SK-N-SH treated with all-trans-retinoic acid at 6 μM for 48 hours (cell line): ENCODE measurements at regions not wholly inside any gene's neighbourhood (a gene's known extent, or its start where the extent isn't known, plus 50 kb on each side); places are given as distances from the start of the nearest gene placed in this dataset.

Source experiments
- CREB5 ChIP-seq: fragments of 250-450 bp; sonication (Bioruptor Pico); IDR thresholded peaks from 2 replicates; pipeline ENCODE4 v1.5.1; 2020; ENCODE audit warnings: low read depth, mild to moderate bottlenecking, moderate library complexity
- PATZ1 ChIP-seq: fragments of 250-450 bp; sonication (Bioruptor Pico); IDR thresholded peaks from 2 replicates; pipeline ENCODE4 v1.8.0; 2020; ENCODE audit warnings: mild to moderate bottlenecking, moderate library complexity, borderline replicate concordance
- PPARA ChIP-seq: fragments of 250-450 bp; sonication (Bioruptor Pico); IDR thresholded peaks from 2 replicates; pipeline ENCODE4 v1.5.0; 2020; ENCODE audit warnings: mild to moderate bottlenecking, borderline replicate concordance
- RARB ChIP-seq: fragments of 250-450 bp; sonication (Bioruptor Pico); IDR thresholded peaks from 2 replicates; pipeline ENCODE4 v1.8.0; 2021; ENCODE audit warnings: mild to moderate bottlenecking, moderate library complexity
- SNAI2 ChIP-seq: fragments of 250-450 bp; sonication (Bioruptor Pico); IDR thresholded peaks from 2 replicates; pipeline ENCODE4 v1.5.0; 2020; ENCODE audit warnings: mild to moderate bottlenecking, moderate library complexity
- TCF4 ChIP-seq: fragments of 250-450 bp; sonication (Bioruptor Pico); IDR thresholded peaks from 2 replicates; pipeline ENCODE4 v1.8.0; 2021; ENCODE audit warnings: mild to moderate bottlenecking, moderate library complexity, borderline replicate concordance
- TOX ChIP-seq: fragments of 250-450 bp; sonication (Bioruptor Pico); IDR thresholded peaks from 2 replicates; pipeline ENCODE4 v1.8.0; 2021; ENCODE audit warnings: mild to moderate bottlenecking, moderate library complexity, borderline replicate concordance
- ZFP30 ChIP-seq: fragments of 450-650 bp; formaldehyde crosslinking; IDR thresholded peaks from 2 replicates; pipeline ENCODE4 v1.5.0; 2022; ENCODE audit warnings: mild to moderate bottlenecking, moderate library complexity
- ZNF565 ChIP-seq: fragments of 450-650 bp; formaldehyde crosslinking; conservative IDR thresholded peaks from 2 replicates; pipeline ENCODE4 v1.5.0; 2020; ENCODE audit warnings: low read depth, mild to moderate bottlenecking, moderate library complexity
- TF ChIP-seq, protein P1 (sequence below): fragments of 250-450 bp; sonication (Bioruptor Pico); IDR thresholded peaks from 2 replicates; pipeline ENCODE4 v1.5.0; 2020; ENCODE audit warnings: mild to moderate bottlenecking, moderate library complexity

DNA sequence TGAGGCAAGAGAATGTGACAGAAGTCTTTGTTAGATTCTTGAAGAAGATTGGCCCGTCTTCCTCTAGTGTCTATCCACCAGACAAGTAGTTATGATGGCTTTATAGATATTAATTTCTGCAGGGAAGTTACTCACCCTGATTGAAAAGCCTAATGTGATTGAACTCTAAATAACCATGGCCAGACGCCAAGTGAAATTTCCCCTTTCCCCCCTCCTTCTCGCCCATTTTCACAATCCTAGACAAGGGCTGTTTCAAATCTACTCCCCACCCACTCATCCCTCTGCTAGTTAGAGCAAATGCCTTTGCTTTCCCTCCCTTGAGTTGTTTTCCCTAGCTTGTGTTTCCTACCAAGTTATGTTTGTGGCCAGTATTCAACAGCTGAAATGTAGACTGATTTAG lies 182.5 kb downstream of the TMEM167A start:
- no peak for TF ChIP-seq RARB (CRISPR knock-in tag)
- TF ChIP-seq ZNF565 (CRISPR knock-in tag) = no peak
- no peak for TF ChIP-seq PATZ1
- TF ChIP-seq ZFP30 = no peak
- TF ChIP-seq TCF4 (CRISPR knock-in tag) = 0 out of 2 replicates have a peak, but pooled peaks have one; percentile 22
- no peak for TF ChIP-seq PPARA
- no peak for TF ChIP-seq TOX (CRISPR knock-in tag)
- TF ChIP-seq, protein P1, sequence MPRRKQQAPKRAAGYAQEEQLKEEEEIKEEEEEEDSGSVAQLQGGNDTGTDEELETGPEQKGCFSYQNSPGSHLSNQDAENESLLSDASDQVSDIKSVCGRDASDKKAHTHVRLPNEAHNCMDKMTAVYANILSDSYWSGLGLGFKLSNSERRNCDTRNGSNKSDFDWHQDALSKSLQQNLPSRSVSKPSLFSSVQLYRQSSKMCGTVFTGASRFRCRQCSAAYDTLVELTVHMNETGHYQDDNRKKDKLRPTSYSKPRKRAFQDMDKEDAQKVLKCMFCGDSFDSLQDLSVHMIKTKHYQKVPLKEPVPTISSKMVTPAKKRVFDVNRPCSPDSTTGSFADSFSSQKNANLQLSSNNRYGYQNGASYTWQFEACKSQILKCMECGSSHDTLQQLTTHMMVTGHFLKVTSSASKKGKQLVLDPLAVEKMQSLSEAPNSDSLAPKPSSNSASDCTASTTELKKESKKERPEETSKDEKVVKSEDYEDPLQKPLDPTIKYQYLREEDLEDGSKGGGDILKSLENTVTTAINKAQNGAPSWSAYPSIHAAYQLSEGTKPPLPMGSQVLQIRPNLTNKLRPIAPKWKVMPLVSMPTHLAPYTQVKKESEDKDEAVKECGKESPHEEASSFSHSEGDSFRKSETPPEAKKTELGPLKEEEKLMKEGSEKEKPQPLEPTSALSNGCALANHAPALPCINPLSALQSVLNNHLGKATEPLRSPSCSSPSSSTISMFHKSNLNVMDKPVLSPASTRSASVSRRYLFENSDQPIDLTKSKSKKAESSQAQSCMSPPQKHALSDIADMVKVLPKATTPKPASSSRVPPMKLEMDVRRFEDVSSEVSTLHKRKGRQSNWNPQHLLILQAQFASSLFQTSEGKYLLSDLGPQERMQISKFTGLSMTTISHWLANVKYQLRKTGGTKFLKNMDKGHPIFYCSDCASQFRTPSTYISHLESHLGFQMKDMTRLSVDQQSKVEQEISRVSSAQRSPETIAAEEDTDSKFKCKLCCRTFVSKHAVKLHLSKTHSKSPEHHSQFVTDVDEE = no peak
- no peak for TF ChIP-seq CREB5 (CRISPR knock-in tag)
- TF ChIP-seq SNAI2 (CRISPR knock-in tag) = no peak
